ENCODE measurements at regions not wholly inside any gene's neighbourhood (a gene's known extent, or its start where the extent isn't known, plus 50 kb on each side); places are given as distances from the start of the nearest gene placed in this dataset.

GRCh38 chr3:117912352-117912751 lies 1122.3 kb downstream of the IGSF11 start:
- no peak for DNase-seq (ENCODE audit: low read depth)
- TF ChIP-seq CTCF (IDR thresholded peaks at IDR 0.05; ENCODE audit: control insufficient read depth, insufficient read depth, low read depth, low read length, missing control alignments), result no peak
- no peak overlapping the region for H3K4me3 ChIP-seq (ENCODE audit: control insufficient read depth, low read depth, low read length)

- DNase-seq (ENCODE audit: low read depth), result no peak
- no peak for TF ChIP-seq CTCF (IDR thresholded peaks at IDR 0.05; ENCODE audit: control insufficient read depth, insufficient read depth, low read depth, low read length, missing control alignments)
- H3K4me3 ChIP-seq (ENCODE audit: control insufficient read depth, low read depth, low read length), result no peak overlapping the region
Observed at GRCh38 chr3:117914540-117915100, 1120.0 kb downstream of the IGSF11 start.

GRCh38 chr3:117916839-117917238 lies 1117.8 kb downstream of the IGSF11 start:
- no peak overlapping the region for H3K4me3 ChIP-seq (ENCODE audit: control insufficient read depth, low read depth, low read length)
- no peak for DNase-seq (ENCODE audit: low read depth)
- TF ChIP-seq CTCF (IDR thresholded peaks at IDR 0.05; ENCODE audit: control insufficient read depth, insufficient read depth, low read depth, low read length, missing control alignments), result no peak

GRCh38 chr3:117919621-117920020 lies 1115.0 kb downstream of the IGSF11 start:
- H3K4me3 ChIP-seq (ENCODE audit: control insufficient read depth, low read depth, low read length), result no peak overlapping the region
- TF ChIP-seq CTCF (IDR thresholded peaks at IDR 0.05; ENCODE audit: control insufficient read depth, insufficient read depth, low read depth, low read length, missing control alignments), result no peak
- DNase-seq (ENCODE audit: low read depth), result no peak

GRCh38 chr3:117920253-117920898 lies 1114.3 kb downstream of the IGSF11 start:
- no peak for TF ChIP-seq CTCF (IDR thresholded peaks at IDR 0.05; ENCODE audit: control insufficient read depth, insufficient read depth, low read depth, low read length, missing control alignments)
- H3K4me3 ChIP-seq (ENCODE audit: control insufficient read depth, low read depth, low read length), result no peak overlapping the region
- no peak for DNase-seq (ENCODE audit: low read depth)

- no peak for DNase-seq (ENCODE audit: low read depth)
- no peak for TF ChIP-seq CTCF (IDR thresholded peaks at IDR 0.05; ENCODE audit: control insufficient read depth, insufficient read depth, low read depth, low read length, missing control alignments)
Observed at GRCh38 chr3:117921411-117921810, 1113.2 kb downstream of the IGSF11 start.

More at GRCh38 chr3:117921411-117921810, 1113.2 kb downstream of the IGSF11 start:
- no peak overlapping the region for H3K4me3 ChIP-seq (ENCODE audit: control insufficient read depth, low read depth, low read length)
